Kidney tubule cell (primary cell): ENCODE measurements at regions not wholly inside any gene's neighbourhood (a gene's known extent, or its start where the extent isn't known, plus 50 kb on each side); places are given as distances from the start of the nearest gene placed in this dataset.

ENCODE experiments used
- DNase-seq: peaks from one replicate; pipeline ENCODE4 v3.0.0-alpha.2; 2018; ENCODE audit warnings: low spot score

DNA sequence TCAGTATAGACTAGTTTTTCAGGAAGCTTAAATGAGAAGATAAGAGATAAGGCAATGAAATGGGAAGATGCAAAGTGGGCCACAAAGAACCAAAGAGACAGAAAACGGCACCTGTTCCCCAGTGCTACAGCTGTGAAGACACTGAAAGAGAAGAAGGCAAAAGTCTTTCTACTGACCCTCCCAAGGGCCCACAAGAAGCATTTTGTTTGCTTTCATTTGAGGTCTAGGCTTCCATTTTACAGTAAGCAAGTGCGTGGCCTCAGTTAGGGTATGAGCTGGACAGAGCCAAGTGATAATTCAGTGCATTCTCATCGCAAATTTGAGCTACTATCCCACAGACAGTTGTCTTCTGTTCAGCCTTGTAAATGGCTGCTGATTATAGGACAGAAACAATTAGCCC lies 53.4 kb upstream of the STK17B start:
- DNase-seq, result no peak

DNA sequence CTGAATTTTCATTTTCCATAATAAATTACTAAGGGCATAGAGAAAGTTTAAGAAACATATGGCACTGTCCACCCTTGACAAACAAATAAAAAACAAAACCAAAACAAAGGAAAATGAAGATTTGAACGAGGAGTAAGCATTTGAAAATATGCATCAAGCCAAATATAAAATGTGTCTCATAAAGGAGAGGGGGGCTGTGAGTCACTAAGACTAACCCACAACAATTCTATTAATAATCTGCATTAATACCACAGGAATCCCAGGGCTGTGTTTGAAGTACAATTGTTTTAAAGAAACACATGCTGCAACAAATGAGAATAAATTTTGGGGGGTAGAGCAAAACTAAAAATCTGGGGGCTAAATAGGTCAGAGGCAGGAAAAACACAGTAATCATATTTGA lies 53.8 kb upstream of the STK17B start:
- DNase-seq, result peak; percentile 48

DNA sequence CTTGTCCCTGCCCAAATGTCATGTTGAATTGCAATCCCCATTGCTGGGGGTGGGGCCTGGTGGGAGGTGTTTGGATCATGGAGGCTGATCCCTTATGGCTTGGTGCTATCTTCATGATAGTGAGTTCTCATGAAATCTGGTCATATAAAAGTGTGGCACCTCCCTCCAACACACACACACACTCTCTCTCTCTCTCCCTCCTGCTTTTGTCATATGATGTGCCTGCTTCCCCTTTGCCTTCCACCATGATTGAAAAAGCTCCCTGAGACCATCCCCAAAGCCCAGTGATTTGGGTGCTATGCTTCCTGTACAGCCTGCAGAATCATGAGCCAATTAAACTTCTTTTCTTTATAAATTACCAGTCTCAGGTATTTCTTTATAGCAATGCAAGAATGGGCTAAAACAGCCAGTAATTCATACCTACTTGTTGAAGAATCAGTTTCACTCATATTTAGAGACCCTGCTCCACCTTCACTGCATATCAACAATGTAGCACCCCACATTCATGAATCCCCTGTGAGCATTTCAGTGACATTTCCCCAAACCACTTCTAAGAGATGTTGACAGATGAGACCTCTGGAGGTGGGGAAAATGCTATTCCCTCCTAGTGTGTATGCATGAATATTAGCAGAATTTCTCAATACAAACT lies 54.8 kb upstream of the STK17B start:
- DNase-seq, result no peak

DNA sequence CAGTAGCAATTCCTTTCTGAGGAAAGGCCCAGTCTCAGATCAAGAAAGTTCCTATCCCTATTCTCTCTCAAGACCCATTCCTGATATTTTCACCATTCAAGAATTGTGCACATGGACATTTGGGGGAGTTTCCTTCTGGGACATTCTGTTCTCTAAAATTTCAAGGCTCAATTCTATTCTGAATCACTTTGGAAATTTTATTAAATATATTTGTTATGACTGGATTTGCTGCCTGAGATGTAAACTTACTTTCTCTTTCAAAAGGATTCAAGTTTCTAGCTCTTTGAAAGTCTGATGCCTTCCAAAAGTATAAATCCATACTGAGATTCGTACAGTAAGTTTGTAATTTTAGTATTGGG lies 55.3 kb upstream of the STK17B start:
- DNase-seq, result no peak

DNA sequence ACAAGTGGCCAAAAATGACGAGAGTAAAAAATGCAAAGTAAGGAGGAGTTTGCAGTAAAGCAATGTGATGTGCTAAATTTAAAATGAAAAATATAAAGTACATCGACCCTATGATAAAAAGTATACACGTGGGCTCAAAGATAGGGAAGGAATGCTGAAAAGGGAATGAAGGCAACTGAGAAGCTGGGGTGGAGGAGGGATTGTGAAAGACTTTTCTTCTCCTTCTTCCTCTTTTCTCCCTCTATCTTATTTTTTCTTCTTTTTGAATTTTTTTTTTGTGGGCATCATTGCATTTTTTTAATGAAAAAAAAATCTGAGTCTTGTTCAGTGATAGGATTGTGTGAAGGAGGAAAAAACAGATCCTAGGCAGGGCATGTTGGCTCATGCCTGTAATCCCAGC lies 57.6 kb upstream of the STK17B start:
- no peak for DNase-seq

DNA sequence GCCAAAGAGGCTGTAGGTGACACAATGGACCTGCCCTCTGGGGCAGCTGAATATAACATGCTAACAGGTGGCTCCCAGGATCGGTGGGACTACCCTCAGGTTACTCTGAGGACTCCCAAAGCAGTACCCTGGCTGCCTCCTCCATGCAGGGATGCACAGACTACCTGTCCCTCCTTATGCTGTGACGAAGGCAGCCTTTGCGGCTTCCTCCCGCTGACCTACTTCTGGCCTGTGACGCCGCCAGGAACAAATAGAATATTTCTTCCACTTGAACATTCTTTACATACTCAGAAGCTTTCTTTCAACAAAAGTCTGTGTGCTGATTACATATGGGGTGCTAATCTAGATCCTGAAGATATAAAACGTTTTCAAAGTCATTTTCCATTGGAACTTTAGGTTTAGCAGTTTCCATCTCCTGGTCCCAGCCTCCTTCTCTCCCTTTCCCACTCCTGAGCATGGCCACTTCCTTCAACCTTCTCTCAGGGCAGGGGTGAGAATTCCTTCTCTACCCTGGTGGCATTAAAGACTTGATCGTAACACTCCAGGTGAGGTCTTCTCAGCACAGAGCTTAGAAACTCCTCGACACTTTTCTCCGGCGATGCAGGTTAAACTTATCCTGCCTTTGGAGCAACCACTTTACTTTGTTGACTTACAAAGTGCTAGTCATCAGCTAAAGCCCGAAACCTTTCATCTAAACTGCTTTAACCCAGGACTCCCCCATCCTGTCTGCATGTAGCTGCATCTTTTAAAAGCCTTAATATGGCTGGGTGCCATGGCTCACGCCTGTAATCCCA lies 58.9 kb upstream of the STK17B start:
- DNase-seq, result no peak

DNA sequence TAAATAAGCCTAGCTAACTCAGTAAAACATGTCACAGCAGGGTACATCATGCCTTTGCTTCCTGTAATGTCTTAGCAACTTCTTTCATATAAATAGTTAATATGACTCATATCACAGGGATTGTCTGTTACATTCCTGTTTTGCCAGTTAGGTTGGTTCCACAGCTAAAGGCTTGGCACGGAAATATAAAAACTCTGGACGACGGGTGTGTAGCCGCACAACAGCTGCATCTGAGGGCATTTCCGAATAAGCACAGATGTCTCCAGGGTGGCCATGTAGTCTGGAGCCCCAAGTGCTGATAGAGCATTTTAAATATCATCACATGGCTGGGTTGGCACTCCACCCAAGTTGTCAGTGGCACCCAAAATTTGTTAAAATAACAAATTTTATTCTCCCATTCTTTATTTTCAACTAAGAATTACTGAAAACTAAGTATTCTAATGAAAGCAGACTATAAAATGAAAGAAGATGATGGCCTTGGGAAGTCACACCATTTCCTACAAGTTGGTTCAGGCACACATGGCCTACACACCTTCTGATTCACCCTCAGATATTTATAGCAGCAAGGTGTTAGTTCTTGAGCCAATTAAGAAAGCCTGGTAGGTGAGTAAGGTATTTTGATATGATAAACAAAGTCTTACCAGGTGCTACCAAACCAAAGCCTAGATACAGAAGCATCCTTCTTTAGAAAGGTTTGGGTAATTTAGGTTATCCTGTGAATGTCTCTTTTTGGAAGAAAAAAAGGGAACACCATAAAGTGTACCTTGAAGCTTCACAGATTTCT lies 61.8 kb upstream of the STK17B start:
- DNase-seq, result peak; percentile 92

DNA sequence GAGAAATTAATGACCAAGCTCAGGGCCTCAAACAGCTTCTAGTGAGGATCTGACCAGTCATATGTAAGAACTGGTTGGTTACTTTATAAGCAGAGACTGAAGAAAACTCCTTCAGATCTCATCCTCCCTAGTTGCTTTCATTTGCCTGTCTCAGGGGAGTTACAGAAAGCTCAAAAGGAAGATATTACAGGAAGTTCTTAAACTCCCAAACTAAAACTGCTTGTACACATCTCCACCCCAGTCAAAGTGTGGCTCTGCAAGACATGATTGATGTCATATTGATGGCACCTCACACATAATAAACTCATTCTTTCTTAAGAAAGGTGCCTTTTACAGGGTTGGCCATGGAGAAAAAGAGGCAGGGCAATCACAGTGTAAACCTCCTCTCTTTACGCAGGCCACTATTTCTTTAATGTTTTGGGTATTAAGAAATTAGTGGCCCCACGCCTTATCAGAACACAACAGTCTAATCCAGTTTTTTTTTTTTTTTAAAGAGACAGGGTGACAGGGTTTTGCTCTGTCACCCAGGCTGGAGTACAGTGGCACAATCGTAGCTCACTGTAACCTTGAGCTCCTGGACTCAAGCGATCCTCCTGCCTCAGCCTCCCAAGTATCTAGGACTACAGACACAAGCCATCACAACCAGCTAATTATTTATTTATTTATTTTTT lies 62.6 kb upstream of the STK17B start:
- DNase-seq, result peak; percentile 12

DNA sequence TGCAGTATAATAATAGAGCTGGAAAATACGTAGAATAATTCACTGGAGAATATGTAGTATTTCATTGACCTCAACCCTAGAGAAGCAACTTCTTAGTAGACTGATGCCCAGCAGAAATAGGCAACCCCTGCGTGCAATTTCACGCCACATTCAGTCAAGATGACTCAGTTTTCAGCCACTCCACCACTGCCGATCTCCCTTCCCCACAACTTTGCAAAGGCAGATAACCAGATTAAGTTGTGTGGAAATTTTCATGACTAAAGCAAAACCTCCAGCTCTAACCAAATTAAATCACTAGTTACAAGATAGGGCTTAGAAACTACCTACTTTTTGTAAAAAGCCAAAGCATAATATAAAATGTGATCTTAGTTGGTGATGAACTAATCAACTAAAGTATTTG lies 63.3 kb upstream of the STK17B start:
- DNase-seq, result peak; percentile 55

DNA sequence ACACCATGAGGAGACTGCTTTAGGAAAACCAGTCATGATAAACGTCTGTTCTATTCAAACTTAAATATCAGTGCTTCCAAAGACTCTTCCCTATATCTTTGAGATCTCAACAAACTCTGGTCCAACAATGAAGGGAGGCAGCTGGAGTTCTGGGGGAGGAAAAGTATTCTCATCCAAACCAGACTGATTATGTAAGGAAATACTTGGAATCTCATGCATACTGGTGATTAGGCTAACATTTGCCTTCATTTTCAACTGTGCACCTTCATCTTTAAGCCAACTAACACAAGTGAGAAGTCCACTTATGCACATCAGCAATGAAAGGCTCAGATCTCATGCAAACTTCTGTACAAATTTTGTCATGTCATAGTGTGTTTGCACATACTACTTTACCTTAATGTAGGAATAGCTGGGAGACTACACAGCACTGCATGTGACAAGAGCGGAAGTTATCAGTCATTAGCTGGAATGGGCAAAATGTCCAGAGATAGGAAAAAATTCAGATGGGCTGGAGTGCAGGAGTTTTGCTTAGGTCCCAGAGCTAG lies 67.5 kb upstream of the STK17B start:
- no peak for DNase-seq

DNA sequence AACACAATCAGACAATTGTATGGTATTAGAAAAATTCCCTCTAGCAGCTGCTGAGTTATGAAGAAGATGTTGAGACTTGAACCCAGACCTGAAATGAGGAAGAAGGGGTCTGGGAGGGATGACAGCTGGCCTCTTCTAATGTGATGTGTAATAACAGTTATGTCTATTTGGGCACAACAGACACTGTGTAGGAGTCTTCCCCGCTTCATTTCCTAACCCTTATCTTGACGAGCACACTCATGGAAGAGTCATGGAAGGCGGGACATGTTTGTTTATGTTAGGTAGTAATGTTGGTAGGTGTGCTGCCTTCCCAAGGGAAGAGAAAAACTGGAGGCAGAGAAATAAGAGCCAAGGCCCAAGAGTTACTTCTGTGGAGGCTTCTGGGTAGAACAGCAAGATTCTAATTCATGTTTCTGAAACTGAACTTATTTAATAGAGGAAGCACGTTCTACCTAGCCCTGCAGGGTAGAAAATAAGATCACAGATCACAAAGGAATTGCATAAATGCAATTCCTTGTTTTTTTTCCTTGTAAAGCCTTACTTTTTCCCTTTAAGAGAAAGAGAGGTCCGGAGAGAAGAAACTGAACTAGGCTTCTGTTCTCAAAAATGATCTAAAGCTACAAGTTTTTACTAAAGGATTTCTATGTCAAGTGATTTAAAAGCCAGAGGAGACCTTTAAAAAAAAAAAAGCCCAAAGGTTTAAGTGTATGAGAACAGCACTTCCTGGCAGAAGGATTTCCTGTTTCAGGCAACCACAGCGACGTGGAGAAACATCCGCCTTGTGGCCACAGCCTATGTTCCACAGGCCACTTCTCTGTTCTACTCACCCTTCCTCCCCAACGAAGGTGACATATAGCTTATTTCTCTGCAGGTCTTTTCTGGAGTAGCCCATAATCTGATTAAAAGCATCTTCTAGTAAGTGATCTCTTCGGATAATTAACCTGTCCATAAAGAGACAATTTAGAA lies 68.5 kb upstream of the STK17B start:
- peak; percentile 42 for DNase-seq

DNA sequence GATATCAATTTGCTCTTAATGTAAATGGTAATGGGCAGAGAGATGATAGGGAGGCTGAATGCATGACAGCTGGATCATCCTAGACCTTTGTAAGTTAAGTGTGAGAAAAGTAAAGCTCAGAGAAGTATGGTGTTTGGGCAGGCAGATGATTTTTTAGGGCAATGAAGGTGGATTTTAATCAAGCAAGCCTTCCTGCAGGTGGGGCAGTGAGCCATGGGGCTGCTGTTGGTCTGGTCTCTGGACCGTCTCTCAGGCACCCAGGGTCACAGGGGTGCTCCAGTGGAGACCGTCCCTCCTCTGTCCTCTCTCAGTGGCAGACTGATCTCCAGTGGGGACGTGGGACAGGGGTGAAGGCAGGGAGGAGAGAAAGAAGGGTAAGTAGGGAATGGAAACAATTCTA lies 69.8 kb upstream of the STK17B start:
- no peak for DNase-seq

DNA sequence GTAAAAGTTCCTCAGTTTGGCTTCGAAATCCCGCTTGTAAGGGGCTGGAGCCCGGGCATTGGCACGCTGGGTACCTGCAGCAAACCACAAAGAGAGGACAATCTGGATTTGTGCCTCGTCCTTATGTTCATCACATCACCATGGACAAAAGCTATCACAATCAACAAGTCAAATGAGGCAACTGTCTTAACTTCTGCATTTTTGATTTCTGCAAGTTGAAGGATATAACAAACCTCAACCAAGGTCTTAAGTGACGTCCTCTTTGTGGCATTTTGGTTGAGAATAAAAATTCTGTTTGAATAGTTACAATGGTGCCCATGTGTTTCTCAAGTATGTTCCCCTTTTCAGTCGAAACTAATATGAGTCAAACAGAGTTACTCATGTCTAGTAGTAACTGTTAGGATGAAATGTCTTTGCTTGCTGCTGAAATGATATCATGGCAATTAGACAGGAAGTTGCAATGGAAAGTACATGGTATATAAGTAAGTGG lies 70.8 kb upstream of the STK17B start:
- peak; percentile 69 for DNase-seq

DNA sequence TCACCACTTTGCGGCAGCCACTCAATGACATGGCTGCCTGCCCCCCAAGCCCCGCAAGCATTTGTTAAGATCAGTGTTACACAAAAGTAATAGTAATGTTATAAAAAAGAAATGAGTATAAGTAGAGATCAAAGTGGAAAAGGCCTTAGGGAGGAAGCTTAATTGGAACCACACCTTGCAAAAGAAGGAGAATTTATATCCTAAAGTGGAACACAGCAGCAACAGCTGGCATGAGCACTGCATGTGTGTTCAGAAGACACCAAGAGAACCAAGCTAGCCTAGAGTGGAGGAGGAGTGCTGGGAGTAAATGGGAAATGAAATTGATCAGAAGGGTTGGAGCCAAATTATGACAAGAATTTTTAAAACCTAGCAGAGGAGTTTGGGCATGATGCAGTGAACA lies 73.1 kb upstream of the STK17B start:
- no peak for DNase-seq

DNA sequence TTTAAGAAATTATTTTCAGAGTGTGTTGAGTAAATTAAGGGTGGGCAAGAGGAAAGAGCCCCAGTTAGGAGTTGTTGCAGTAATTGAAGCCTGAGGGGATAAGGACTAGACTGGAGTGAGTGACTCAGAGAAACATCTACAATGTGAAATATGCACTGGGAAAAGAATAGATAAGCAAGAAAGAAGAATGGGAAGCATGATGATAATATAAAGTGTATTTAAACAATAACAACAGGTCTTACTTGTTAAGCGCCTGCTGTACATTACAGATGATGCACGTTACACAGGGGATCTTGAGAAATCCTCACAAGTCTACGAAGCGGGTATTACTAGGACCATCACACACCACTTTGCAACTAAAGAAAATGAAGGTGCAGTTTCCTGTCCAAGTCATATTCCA lies 73.6 kb upstream of the STK17B start:
- no peak for DNase-seq

DNA sequence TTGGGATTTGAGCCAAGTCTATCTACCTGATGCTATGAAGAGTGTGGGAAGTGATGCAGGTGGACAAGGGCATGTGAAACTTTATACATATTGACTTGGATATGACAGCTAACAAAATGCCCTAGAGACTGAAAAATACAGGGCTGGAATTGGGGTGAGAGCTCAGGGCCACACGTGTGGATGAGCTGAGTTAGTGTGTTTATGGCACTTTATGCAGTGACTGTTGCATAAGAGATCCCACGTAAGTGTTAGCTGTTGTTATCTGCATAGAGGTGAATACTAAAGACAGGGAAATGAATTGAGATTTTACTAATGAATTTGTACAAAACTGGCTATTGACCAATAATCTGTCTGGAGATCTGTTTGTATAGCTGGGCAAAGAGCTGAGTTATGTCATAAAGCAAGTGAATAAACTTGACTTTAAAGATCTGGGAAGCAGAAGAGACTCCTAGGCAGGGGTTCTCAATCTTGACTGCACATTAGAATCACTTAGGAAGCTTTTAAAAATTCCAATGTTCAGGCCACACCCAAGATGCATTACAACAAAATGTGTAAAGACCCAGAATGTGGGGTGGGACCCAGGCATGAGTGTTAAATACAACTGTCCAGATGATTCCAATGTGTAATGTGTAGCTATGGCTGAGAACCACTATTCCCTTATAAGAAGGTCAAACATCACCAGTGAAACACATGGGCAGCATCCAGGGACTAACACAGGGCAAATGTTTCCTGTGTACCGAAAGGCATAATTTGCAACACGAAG lies 74.2 kb upstream of the STK17B start:
- no peak for DNase-seq

DNA sequence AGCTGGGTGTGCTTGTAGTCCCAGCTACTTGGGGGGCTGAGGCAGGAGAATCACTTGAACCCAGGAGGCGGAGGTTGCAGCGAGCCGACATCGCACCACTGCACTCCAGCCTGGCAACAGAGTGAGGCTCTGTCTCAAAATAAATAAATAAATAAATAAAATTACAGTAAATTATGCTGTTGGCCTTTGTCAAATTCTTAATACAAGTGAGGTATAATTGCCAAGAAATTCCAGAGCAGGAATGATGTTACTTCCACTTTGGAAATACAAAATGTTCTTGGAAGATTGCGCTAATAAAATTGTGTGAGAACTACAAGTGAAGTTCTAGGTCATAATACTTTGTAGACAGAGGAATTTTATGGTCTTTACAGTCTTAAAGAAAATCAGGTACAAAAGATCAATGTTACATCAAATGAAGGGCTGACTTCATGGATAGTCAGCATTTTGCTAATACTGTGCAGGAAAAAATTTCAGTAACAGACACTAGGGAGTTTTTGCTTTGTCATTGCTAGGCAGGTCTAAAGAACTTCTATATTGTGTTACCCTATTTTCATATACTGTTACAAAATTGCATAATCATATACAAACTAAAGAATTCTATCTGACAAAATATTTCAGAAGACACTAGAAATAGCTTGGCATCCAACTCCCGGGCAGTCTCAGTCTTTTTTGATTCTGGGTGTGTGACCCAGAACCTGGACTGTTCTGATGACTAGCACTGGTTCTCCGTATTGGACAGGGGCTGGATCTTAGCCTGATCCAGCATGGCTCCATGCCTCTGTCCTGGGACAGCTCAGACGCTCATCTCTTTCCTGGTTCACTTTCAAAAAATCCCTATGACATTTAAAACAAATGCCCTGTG lies 76.0 kb upstream of the STK17B start:
- DNase-seq, result no peak

DNA sequence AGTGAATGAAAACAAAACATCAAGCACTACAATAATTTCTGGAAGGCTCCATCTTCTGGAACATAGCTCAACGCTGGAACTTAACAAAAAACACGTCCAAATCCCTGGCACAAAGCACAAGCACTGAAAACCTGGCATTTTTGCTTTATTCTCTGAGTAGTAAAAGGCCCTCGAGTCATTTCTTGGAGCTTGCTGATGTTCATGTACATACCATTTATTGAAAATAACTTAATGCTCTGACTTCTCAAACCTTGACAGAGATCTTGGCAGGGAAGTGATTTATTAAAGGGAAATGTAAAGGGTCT lies 76.5 kb upstream of the STK17B start:
- DNase-seq, result no peak

DNA sequence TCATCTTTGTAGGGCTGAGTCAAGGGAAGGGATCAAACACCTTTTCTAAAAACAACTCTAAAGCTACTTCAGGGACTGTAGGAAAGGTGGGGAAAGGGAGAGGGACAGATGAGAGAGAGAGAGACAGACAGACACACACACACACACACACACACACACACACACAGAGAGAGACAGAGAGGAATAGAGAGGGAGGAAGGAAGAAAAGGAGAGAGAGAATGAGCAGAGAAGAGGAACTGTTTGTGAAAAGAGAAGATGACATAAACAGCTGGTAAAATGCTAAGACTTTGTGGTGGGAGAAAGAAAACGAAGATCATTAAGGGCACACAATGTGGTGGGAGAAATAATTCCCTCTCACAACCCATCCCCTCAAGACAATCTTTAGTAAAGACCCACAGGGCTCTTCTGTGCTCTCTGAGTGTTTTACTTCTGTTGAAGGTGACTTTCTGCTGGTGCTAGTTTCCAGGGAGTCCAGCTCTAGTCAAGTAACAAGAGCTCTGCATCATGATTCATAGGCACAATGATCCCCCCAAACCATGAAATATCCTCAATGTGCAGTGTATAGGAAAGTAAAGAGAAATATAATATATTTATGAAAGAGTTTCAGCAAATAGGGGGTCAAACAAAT lies 77.2 kb upstream of the STK17B start:
- DNase-seq, result no peak
